ENCODE measurements at regions not wholly inside any gene's neighbourhood (a gene's known extent, or its start where the extent isn't known, plus 50 kb on each side); places are given as distances from the start of the nearest gene placed in this dataset.

GRCh38 chr15:95444860-95445259 lies 885.6 kb upstream of the NR2F2 start:
- no peaks in the 10 kb centered on the region for H3K9me3 ChIP-seq
- no peaks in the 10 kb centered on the region for H3K36me3 ChIP-seq
- DNase-seq, result no peak
- no peak overlapping the region for H3K4me3 ChIP-seq
- 76 to 77% methylated on average over 4 of the region's 4 CpGs for WGBS, 2 donors
- intact Hi-C loops (cut with DNase I), result no loop called here
- H3K27me3 ChIP-seq, result no peaks in the 10 kb centered on the region
- no peak overlapping the region for H3K27ac ChIP-seq
- no peaks in the 10 kb centered on the region for H3K4me1 ChIP-seq
- TF ChIP-seq CTCF (IDR thresholded peaks at IDR 0.05) (no peak), POLR2A (IDR thresholded peaks at IDR 0.05) (no peak)

GRCh38 chr15:95446854-95447253 lies 883.6 kb upstream of the NR2F2 start:
- Histone ChIP-seq H3K4me3 (no peak overlapping the region), H3K36me3 (no peaks in the 10 kb centered on the region), H3K27me3 (no peaks in the 10 kb centered on the region), H3K4me1 (no peaks in the 10 kb centered on the region), H3K27ac (no peak overlapping the region), H3K9me3 (no peaks in the 10 kb centered on the region)
- DNase-seq, result no peak
- 39 to 42% methylated on average over 2 of the region's 2 CpGs for WGBS, 2 donors
- intact Hi-C loops (cut with DNase I), result no loop called here
- TF ChIP-seq CTCF (IDR thresholded peaks at IDR 0.05), result no peak

- no peak overlapping the region for H3K4me3 ChIP-seq
- TF ChIP-seq CTCF (IDR thresholded peaks at IDR 0.05) (no peak), POLR2A (IDR thresholded peaks at IDR 0.05) (no peak)
- no peaks in the 10 kb centered on the region for H3K27me3 ChIP-seq
- H3K27ac ChIP-seq, result no peak overlapping the region
- intact Hi-C loops (cut with DNase I), result no loop called here
- WGBS, 2 donors, result 79 to 85% methylated on average over 4 of the region's 4 CpGs
- no peaks in the 10 kb centered on the region for H3K36me3 ChIP-seq
- H3K4me1 ChIP-seq, result no peaks in the 10 kb centered on the region
- no peaks in the 10 kb centered on the region for H3K9me3 ChIP-seq
- DNase-seq, result no peak
Measured at GRCh38 chr15:95447486-95447885, 883.0 kb upstream of the NR2F2 start.

GRCh38 chr15:95448531-95449229 lies 881.8 kb upstream of the NR2F2 start:
- Histone ChIP-seq H3K4me3 (no peak overlapping the region), H3K36me3 (no peaks in the 10 kb centered on the region), H3K4me1 (no peaks in the 10 kb centered on the region), H3K9me3 (no peaks in the 10 kb centered on the region), H3K27ac (no peak overlapping the region), H3K27me3 (no peaks in the 10 kb centered on the region)
- intact Hi-C loops (cut with DNase I), result no loop called here
- DNase-seq, result no peak
- 70 to 71% methylated on average over 2 of the region's 2 CpGs for WGBS, 2 donors
- TF ChIP-seq CTCF (IDR thresholded peaks at IDR 0.05) (no peak), POLR2A (IDR thresholded peaks at IDR 0.05) (no peak)

GRCh38 chr15:95449230-95449628 lies 881.3 kb upstream of the NR2F2 start:
- H3K27ac ChIP-seq, result no peak overlapping the region
- no peaks in the 10 kb centered on the region for H3K36me3 ChIP-seq
- DNase-seq, result no peak
- TF ChIP-seq POLR2A (IDR thresholded peaks at IDR 0.05) (no peak), CTCF (IDR thresholded peaks at IDR 0.05) (no peak)
- no peaks in the 10 kb centered on the region for H3K4me1 ChIP-seq
- no peaks in the 10 kb centered on the region for H3K27me3 ChIP-seq
- intact Hi-C loops (cut with DNase I), result no loop called here
- no peaks in the 10 kb centered on the region for H3K9me3 ChIP-seq
- no peak overlapping the region for H3K4me3 ChIP-seq
- 80 to 81% methylated on average over 2 of the region's 2 CpGs for WGBS, 2 donors
